ENCODE measurements at regions not wholly inside any gene's neighbourhood (a gene's known extent, or its start where the extent isn't known, plus 50 kb on each side); places are given as distances from the start of the nearest gene placed in this dataset.

DNA sequence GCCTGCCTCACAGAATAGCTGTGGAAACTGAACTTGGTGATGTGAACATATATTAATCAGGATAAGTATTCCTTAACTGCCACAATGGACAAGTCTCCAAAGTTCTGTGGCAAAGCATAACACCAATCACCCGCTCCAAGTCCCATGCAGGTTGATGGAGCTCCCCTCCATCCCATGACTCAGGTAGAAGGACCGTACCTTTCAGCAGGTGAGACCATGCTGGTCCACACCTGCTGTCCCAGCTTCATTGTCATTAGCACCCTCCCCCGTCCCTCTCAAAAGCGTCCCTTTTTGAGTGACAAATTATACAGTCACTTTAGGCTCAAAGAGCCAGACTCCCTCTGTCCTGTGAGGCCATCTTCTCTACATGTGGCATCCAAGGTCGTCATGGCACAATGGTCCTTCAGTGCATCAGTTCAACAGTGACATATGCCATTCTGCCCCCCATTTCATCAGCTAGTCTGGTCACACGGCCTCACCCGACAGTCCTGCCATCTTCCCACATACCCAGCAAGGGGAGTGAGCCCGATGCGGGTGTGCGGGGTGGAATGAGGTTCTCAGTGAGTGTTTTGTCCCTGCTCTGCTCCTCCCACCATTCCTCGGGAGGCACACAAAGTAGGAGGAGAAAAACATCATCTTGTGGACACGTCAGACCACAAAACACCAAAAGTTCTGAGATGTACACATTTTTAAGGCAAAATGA is 136.7 kb upstream of the MYCN start:
- no peak overlapping the region for H3K4me3 ChIP-seq (replicated peaks; ENCODE audit: insufficient read depth, low read length)
- no peak for DNase-seq (ENCODE audit: low read depth in 1 of 2, low spot score in 1 of 2)
- no peak overlapping the region for H3K27ac ChIP-seq (replicated peaks)
- TF ChIP-seq POLR2AphosphoS5 (IDR thresholded peaks at IDR 0.05; ENCODE audit: low read depth) (no peak), GABPA (IDR thresholded peaks at IDR 0.05; ENCODE audit: low read depth) (no peak), SPI1 (IDR thresholded peaks at IDR 0.05; ENCODE audit: borderline replicate concordance, low read depth) (no peak)
- TF ChIP-seq, protein P1, sequence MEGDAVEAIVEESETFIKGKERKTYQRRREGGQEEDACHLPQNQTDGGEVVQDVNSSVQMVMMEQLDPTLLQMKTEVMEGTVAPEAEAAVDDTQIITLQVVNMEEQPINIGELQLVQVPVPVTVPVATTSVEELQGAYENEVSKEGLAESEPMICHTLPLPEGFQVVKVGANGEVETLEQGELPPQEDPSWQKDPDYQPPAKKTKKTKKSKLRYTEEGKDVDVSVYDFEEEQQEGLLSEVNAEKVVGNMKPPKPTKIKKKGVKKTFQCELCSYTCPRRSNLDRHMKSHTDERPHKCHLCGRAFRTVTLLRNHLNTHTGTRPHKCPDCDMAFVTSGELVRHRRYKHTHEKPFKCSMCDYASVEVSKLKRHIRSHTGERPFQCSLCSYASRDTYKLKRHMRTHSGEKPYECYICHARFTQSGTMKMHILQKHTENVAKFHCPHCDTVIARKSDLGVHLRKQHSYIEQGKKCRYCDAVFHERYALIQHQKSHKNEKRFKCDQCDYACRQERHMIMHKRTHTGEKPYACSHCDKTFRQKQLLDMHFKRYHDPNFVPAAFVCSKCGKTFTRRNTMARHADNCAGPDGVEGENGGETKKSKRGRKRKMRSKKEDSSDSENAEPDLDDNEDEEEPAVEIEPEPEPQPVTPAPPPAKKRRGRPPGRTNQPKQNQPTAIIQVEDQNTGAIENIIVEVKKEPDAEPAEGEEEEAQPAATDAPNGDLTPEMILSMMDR (IDR thresholded peaks at IDR 0.05; ENCODE audit: insufficient read depth, low read length) = no peak
- TF ChIP-seq, protein P2, sequence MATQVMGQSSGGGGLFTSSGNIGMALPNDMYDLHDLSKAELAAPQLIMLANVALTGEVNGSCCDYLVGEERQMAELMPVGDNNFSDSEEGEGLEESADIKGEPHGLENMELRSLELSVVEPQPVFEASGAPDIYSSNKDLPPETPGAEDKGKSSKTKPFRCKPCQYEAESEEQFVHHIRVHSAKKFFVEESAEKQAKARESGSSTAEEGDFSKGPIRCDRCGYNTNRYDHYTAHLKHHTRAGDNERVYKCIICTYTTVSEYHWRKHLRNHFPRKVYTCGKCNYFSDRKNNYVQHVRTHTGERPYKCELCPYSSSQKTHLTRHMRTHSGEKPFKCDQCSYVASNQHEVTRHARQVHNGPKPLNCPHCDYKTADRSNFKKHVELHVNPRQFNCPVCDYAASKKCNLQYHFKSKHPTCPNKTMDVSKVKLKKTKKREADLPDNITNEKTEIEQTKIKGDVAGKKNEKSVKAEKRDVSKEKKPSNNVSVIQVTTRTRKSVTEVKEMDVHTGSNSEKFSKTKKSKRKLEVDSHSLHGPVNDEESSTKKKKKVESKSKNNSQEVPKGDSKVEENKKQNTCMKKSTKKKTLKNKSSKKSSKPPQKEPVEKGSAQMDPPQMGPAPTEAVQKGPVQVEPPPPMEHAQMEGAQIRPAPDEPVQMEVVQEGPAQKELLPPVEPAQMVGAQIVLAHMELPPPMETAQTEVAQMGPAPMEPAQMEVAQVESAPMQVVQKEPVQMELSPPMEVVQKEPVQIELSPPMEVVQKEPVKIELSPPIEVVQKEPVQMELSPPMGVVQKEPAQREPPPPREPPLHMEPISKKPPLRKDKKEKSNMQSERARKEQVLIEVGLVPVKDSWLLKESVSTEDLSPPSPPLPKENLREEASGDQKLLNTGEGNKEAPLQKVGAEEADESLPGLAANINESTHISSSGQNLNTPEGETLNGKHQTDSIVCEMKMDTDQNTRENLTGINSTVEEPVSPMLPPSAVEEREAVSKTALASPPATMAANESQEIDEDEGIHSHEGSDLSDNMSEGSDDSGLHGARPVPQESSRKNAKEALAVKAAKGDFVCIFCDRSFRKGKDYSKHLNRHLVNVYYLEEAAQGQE (IDR thresholded peaks at IDR 0.05; ENCODE audit: insufficient replicate concordance, low read depth) = no peak
- H3K27me3 ChIP-seq (ENCODE audit: insufficient read depth, poor library complexity, severe bottlenecking) = no peaks in the 10 kb centered on the region

GRCh38 chr2:15804246-15804619 is 136.1 kb upstream of the MYCN start:
- no peak for TF ChIP-seq GABPA (IDR thresholded peaks at IDR 0.05; ENCODE audit: low read depth)
- no peak for DNase-seq (ENCODE audit: low read depth in 1 of 2, low spot score in 1 of 2)
- Histone ChIP-seq H3K4me3 (replicated peaks; ENCODE audit: insufficient read depth, low read length) (no peak overlapping the region), H3K27me3 (ENCODE audit: insufficient read depth, poor library complexity, severe bottlenecking) (no peaks in the 10 kb centered on the region), H3K27ac (replicated peaks) (no peak overlapping the region)

- no peak overlapping the region for H3K27ac ChIP-seq (replicated peaks)
- DNase-seq (ENCODE audit: low read depth in 1 of 2, low spot score in 1 of 2) = no peak
- TF ChIP-seq, protein P2 (IDR thresholded peaks at IDR 0.05; ENCODE audit: insufficient replicate concordance, low read depth) = no peak
- TF ChIP-seq, protein P1 (IDR thresholded peaks at IDR 0.05; ENCODE audit: insufficient read depth, low read length) = no peak
- TF ChIP-seq GABPA (IDR thresholded peaks at IDR 0.05; ENCODE audit: low read depth) (no peak), SPI1 (IDR thresholded peaks at IDR 0.05; ENCODE audit: borderline replicate concordance, low read depth) (no peak), POLR2AphosphoS5 (IDR thresholded peaks at IDR 0.05; ENCODE audit: low read depth) (no peak)
- H3K27me3 ChIP-seq (ENCODE audit: insufficient read depth, poor library complexity, severe bottlenecking) = no peaks in the 10 kb centered on the region
- no peak overlapping the region for H3K4me3 ChIP-seq (replicated peaks; ENCODE audit: insufficient read depth, low read length)
These were observed 135.7 kb upstream of the MYCN start for GRCh38 chr2:15804691-15805090.

- no peak for DNase-seq (ENCODE audit: low read depth in 1 of 2, low spot score in 1 of 2)
These were observed 135.1 kb upstream of the MYCN start for GRCh38 chr2:15805206-15805605.

More at GRCh38 chr2:15805206-15805605, 135.1 kb upstream of the MYCN start:
- no peak overlapping the region for H3K4me3 ChIP-seq (replicated peaks; ENCODE audit: insufficient read depth, low read length)
- TF ChIP-seq, protein P2 (IDR thresholded peaks at IDR 0.05; ENCODE audit: insufficient replicate concordance, low read depth) = no peak
- no peaks in the 10 kb centered on the region for H3K27me3 ChIP-seq (ENCODE audit: insufficient read depth, poor library complexity, severe bottlenecking)
- H3K27ac ChIP-seq (replicated peaks) = no peak overlapping the region

All from HL-60 (cell line).